Loucy (cell line): ENCODE measurements at regions not wholly inside any gene's neighbourhood (a gene's known extent, or its start where the extent isn't known, plus 50 kb on each side); places are given as distances from the start of the nearest gene placed in this dataset.

Experiments used
- CTCF ChIP-seq: fragments of 200-600 bp; sonication (generic); conservative IDR thresholded peaks from 2 replicates; pipeline ENCODE4 v1.5.1; 2014; ENCODE audit warnings: mild to moderate bottlenecking, antibody characterized with exemption, low read length
- EZH2phosphoT487 ChIP-seq: fragments of 200-600 bp; IDR thresholded peaks from 2 replicates; pipeline ENCODE4 v1.6.1; 2018; ENCODE audit warnings: antibody characterized with exemption, mild to moderate bottlenecking, moderate library complexity, borderline replicate concordance

DNA sequence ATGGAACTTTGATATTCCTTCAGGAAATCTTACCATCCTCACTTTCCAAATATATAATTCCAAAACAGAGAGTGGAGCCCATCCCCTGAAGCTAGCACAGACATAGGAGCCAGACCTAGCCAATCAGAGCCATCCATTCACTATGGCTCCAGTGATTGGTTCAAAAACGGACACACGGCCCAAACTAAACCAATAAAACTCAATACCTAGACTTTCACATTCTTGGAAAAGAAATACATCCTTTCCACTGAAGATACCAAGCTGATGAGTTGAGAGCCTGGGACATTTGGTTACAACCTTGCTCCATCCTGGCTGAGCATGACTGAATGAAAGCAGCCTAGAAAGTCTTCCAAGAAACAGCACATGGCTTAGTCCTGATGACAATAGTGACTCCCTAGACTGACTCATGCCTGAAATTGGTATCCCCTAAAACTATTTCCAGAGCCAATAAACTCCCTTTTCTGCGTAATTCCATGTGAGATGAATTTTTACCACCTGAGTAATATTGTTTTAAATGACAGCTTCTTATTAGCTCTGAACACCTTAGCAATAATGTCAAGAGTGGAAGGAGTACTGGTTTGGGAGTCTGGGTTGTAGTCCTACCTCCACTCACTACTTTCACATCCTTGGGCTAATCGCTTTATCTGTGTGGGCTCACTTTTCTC lies 189.6 kb upstream of the LNX1 start:
- TF ChIP-seq CTCF (no peak), EZH2phosphoT487 (no peak)
